IMR-90 (cell line): ENCODE measurements at regions not wholly inside any gene's neighbourhood (a gene's known extent, or its start where the extent isn't known, plus 50 kb on each side); places are given as distances from the start of the nearest gene placed in this dataset.

Experiments
- ATAC-seq: fragments of 200-7000 bp; cut with Tn5 transposase; 2 replicates; pipeline ENCODE4 v1.9.1; 2020; ENCODE audit warnings: low read depth, mild to moderate bottlenecking, moderate library complexity
- BruUV-seq: library from RNA; stranded (reverse); fragments of 400-500 nt; replicated peaks from 2 replicates; lab custom pipeline; 2021; lab: Mats Ljungman, UMichigan
- CTCF ChIA-PET: fragments of 300-600 bp; formaldehyde crosslinking; extraction: SDS; loops from one replicate; lab custom pipeline; 2021; ENCODE audit warnings: antibody characterized with exemption; lab: Yijun Ruan, JAX
- POLR2A ChIA-PET: fragments of 300-600 bp; sonication (Branson Sonifier 250); formaldehyde crosslinking; loops from one replicate; lab custom pipeline; 2022; ENCODE audit warnings: antibody characterized with exemption; ENCODE audit not compliant: unreplicated experiment; lab: Charles Lee
- DNase-seq: peaks from one replicate; pipeline ENCODE4 v3.0.0; 2013
- H2AFZ ChIP-seq: replicated peaks from 2 replicates; pipeline ENCODE3; 2013; ENCODE audit warnings: low read length, mild to moderate bottlenecking; ENCODE audit not compliant: poor library complexity
- H2AK5ac ChIP-seq: 2 replicates; pipeline ENCODE4 v1.6.1; 2013; ENCODE audit warnings: low read depth, low read length, inconsistent platforms
- H2AK9ac ChIP-seq: replicated peaks from 2 replicates; pipeline ENCODE3; 2013; ENCODE audit warnings: mild to moderate bottlenecking, low read depth, low read length, moderate library complexity; ENCODE audit not compliant: poor library complexity
- H2BK120ac ChIP-seq: 2 replicates; pipeline ENCODE4 v1.6.1; 2013; ENCODE audit warnings: low read depth, low read length, inconsistent platforms
- H2BK15ac ChIP-seq: 3 replicates; pipeline ENCODE4 v1.6.1; 2013; ENCODE audit warnings: low read depth, low read length, inconsistent platforms
- H2BK20ac ChIP-seq: 2 replicates; pipeline ENCODE4 v1.6.1; 2013; ENCODE audit warnings: low read depth, mild to moderate bottlenecking, inconsistent platforms, low read length, moderate library complexity
- H2BK5ac ChIP-seq: 2 replicates; pipeline ENCODE4 v1.6.1; 2013; ENCODE audit warnings: mild to moderate bottlenecking, low read depth, low read length, inconsistent platforms; ENCODE audit not compliant: poor library complexity, severe bottlenecking
- H3K14ac ChIP-seq: replicated peaks from 2 replicates; pipeline ENCODE4 v1.6.1; 2013; ENCODE audit warnings: low read depth, low read length, inconsistent platforms
- H3K18ac ChIP-seq: 2 replicates; pipeline ENCODE4 v1.6.1; 2013; ENCODE audit warnings: low read depth, low read length, control low read depth
- H3K23ac ChIP-seq: 2 replicates; pipeline ENCODE4 v1.6.1; 2013; ENCODE audit warnings: low read depth, low read length, inconsistent platforms
- H3K27ac ChIP-seq: 2 replicates; pipeline ENCODE4 v1.5.1; 2013; ENCODE audit warnings: mild to moderate bottlenecking, control low read depth, low read length; ENCODE audit not compliant: insufficient read depth
- H3K27me3 ChIP-seq: 2 replicates; pipeline ENCODE4 v1.6.1; 2013; ENCODE audit warnings: low read length; ENCODE audit not compliant: control insufficient read depth, insufficient read depth
- H3K36me3 ChIP-seq: 2 replicates; pipeline ENCODE4 v1.6.1; 2013; ENCODE audit warnings: low read length, mixed read lengths; ENCODE audit not compliant: control insufficient read depth, insufficient read depth
- H3K4ac ChIP-seq: 2 replicates; pipeline ENCODE4 v1.6.1; 2013; ENCODE audit warnings: low read depth, low read length, inconsistent platforms
- H3K4me1 ChIP-seq: 2 replicates; pipeline ENCODE4 v1.6.1; 2013; ENCODE audit warnings: low read length, mixed read lengths; ENCODE audit not compliant: control insufficient read depth, insufficient read depth
- H3K4me2 ChIP-seq: 2 replicates; pipeline ENCODE4 v1.6.1; 2013; ENCODE audit warnings: low read depth, mild to moderate bottlenecking, control low read depth, low read length, moderate library complexity
- H3K4me3 ChIP-seq: 2 replicates; pipeline ENCODE4 v1.5.1; 2013; ENCODE audit warnings: low read depth, mild to moderate bottlenecking, control low read depth, low read length, moderate library complexity; ENCODE audit not compliant: insufficient read depth
- H3K56ac ChIP-seq: 2 replicates; pipeline ENCODE4 v1.6.1; 2013; ENCODE audit warnings: low read length, inconsistent platforms; ENCODE audit not compliant: insufficient read depth; ENCODE audit errors: extremely low read depth
- H3K79me1 ChIP-seq, 2 experiments: 2 replicates each; pipeline ENCODE4 v1.6.1; 2013; ENCODE audit warnings: low read length in 2 of 2, inconsistent platforms in 1 of 2, low read depth in 1 of 2
- H3K9ac ChIP-seq: 2 replicates; pipeline ENCODE4 v1.6.1; 2013; ENCODE audit warnings: low read depth, low read length, control low read depth
- H3K9me1 ChIP-seq: 2 replicates; pipeline ENCODE4 v1.6.1; 2013; ENCODE audit warnings: low read length, inconsistent platforms; ENCODE audit not compliant: insufficient read depth
- H3K9me3 ChIP-seq: 2 replicates; pipeline ENCODE4 v1.6.1; 2013; ENCODE audit warnings: low read length; ENCODE audit not compliant: control insufficient read depth, insufficient read depth
- H4K20me1 ChIP-seq: 2 replicates; pipeline ENCODE4 v1.6.1; 2013; ENCODE audit warnings: low read length, inconsistent platforms; ENCODE audit not compliant: insufficient read depth
- H4K5ac ChIP-seq: 2 replicates; pipeline ENCODE4 v1.6.1; 2013; ENCODE audit warnings: mild to moderate bottlenecking, low read depth, low read length, control low read depth
- H4K8ac ChIP-seq, 2 experiments: 2 replicates each; pipeline ENCODE4 v1.6.1; 2013; ENCODE audit warnings: low read depth in 2 of 2, low read length in 2 of 2, control low read depth in 1 of 2, inconsistent platforms in 1 of 2
- H4K91ac ChIP-seq: 2 replicates; pipeline ENCODE4 v1.6.1; 2013; ENCODE audit warnings: low read depth, low read length, inconsistent platforms; ENCODE audit not compliant: insufficient read depth
- USF2 ChIP-seq: fragments of 150-350 bp; IDR thresholded peaks from 2 replicates; pipeline ENCODE4 v1.6.1; 2017; ENCODE audit warnings: mild to moderate bottlenecking, antibody characterized with exemption, low read length, low read depth
- WGBS, 2 experiments: methylation state at CpG; one replicate each; pipeline versions ENCODE4 v1.1.5 to v1.1.7; 2013; ENCODE audit warnings: missing lambda C conversion rate in 2 of 2; ENCODE audit not compliant: insufficient read length in 1 of 2; ENCODE audit errors: extremely low coverage in 2 of 2; 5-methylcytosine and 5-hydroxymethylcytosine counted together
- dilution Hi-C: fragments of 300-500 bp; cut with HindIII; formaldehyde crosslinking; loops from one replicate; pipeline ENCODE4 v1.14.3; 2018; ENCODE audit warnings: low sequenced_read_pairs; ENCODE audit not compliant: unreplicated experiment
- in situ Hi-C: fragments of 300-500 bp; cut with MboI; formaldehyde crosslinking; loops from 3 replicates; pipeline ENCODE4 v1.14.3; 2019; ENCODE audit warnings: low sequenced_read_pairs, inconsistent platforms, mixed read lengths
- intact Hi-C: fragments of 100-400 bp; cut with micrococcal nuclease; formaldehyde crosslinking; loops from 2 replicates; pipeline ENCODE4 v1.10.0; 2022

GRCh38 chr10:33735464-33735923 is 401.0 kb upstream of the NRP1 start:
- Histone ChIP-seq H3K4ac (no peak overlapping the region), H3K9me3 (no peaks in the 10 kb centered on the region), H3K4me3 (no peak overlapping the region), H2AFZ (no peak overlapping the region), H4K5ac (no peak overlapping the region), H3K18ac (no peak overlapping the region), H2BK15ac (no peak overlapping the region), H3K27ac (no peak overlapping the region), H3K27me3 (peaks cover 12% of the 10 kb centered on the region), H3K79me1 (no peaks in the 10 kb centered on the region), H3K23ac (no peak overlapping the region), H2AK9ac (no peak overlapping the region), H2BK20ac (no peak overlapping the region), H3K36me3 (no peaks in the 10 kb centered on the region), H4K91ac (no peak overlapping the region), H3K4me2 (no peak overlapping the region), H3K4me1 (0 out of 2 replicates have a peak, but pooled peaks cover 2% of the 10 kb centered on the region), H3K56ac (no peak overlapping the region), H3K9me1 (no peaks in the 10 kb centered on the region), H4K8ac (no peak overlapping the region), H3K9ac (no peak overlapping the region), H2BK120ac (no peak overlapping the region), H3K14ac (no peak overlapping the region), H2BK5ac (no peak overlapping the region), H2AK5ac (no peak overlapping the region), H4K20me1 (no peaks in the 10 kb centered on the region)
- CTCF ChIA-PET, result no interaction called here
- intact Hi-C loops, result no loop called here
- dilution Hi-C loops, result no loop called here
- WGBS, 2 experiments, result no CpG with 5 or more reads among the region's 2 CpGs
- no TSS peak for BruUV-seq
- DNase-seq, result peak; percentile 24
- POLR2A ChIA-PET, result no interaction called here
- no peak for TF ChIP-seq USF2
- no peak for ATAC-seq
- in situ Hi-C loops, result no loop called here
